Liver (tissue), 3 donors: ENCODE measurements at regions not wholly inside any gene's neighbourhood (a gene's known extent, or its start where the extent isn't known, plus 50 kb on each side); places are given as distances from the start of the nearest gene placed in this dataset.

Experiments used
- EGR1 ChIP-seq, 2 donors: IDR thresholded peaks; 2 replicates each; pipeline ENCODE4 v1.6.1; 2016 to 2018; ENCODE audit warnings: antibody characterized with exemption in 2 of 2, low read depth in 2 of 2
- FOXA1 ChIP-seq: IDR thresholded peaks from 2 replicates; pipeline ENCODE4 v1.6.1; 2016; ENCODE audit warnings: antibody characterized with exemption
- GABPA ChIP-seq, 2 donors: IDR thresholded peaks in 1 of 2; conservative IDR thresholded peaks in 1 of 2; 2 replicates each; pipeline ENCODE4 v1.6.1; 2016; ENCODE audit warnings: antibody characterized with exemption in 2 of 2, mild to moderate bottlenecking in 1 of 2, moderate library complexity in 1 of 2
- JUND ChIP-seq, 2 donors: IDR thresholded peaks; 2 replicates each; pipeline ENCODE4 v1.6.1; 2016; ENCODE audit warnings: antibody characterized with exemption in 2 of 2
- RAD21 ChIP-seq, 2 donors: IDR thresholded peaks; 2 replicates each; pipeline ENCODE4 v1.6.1; 2016; ENCODE audit warnings: antibody characterized with exemption in 2 of 2, mild to moderate bottlenecking in 2 of 2
- RXRA ChIP-seq, 2 donors: IDR thresholded peaks; 2 replicates each; pipeline ENCODE4 v1.6.1; 2017 to 2018; ENCODE audit warnings: antibody characterized with exemption in 2 of 2, mild to moderate bottlenecking in 1 of 2
- SP1 ChIP-seq: IDR thresholded peaks from 2 replicates; pipeline ENCODE4 v1.6.1; 2018; ENCODE audit warnings: antibody characterized with exemption, mild to moderate bottlenecking
- TAF1 ChIP-seq: conservative IDR thresholded peaks from 2 replicates; pipeline ENCODE4 v1.6.1; 2016; ENCODE audit warnings: antibody characterized with exemption, mild to moderate bottlenecking
- YY1 ChIP-seq: IDR thresholded peaks from 2 replicates; pipeline ENCODE4 v1.6.1; 2016; ENCODE audit warnings: antibody characterized with exemption, mild to moderate bottlenecking
- TF ChIP-seq, protein P1 (sequence below): fragments of 150-350 bp; IDR thresholded peaks from 2 replicates; pipeline ENCODE4 v1.5.1; 2017; ENCODE audit warnings: improper control_type of control experiment, low read depth, low read length; ENCODE audit not compliant: missing input control
- TF ChIP-seq, protein P2 (sequence below): IDR thresholded peaks from 2 replicates; pipeline ENCODE4 v1.6.1; 2016; ENCODE audit warnings: antibody characterized with exemption, mild to moderate bottlenecking
- TF ChIP-seq, protein P3 (sequence below): IDR thresholded peaks from 2 replicates; pipeline ENCODE4 v1.6.1; 2016; ENCODE audit warnings: antibody characterized with exemption
- TF ChIP-seq, protein P4 (sequence below): IDR thresholded peaks from 2 replicates; pipeline ENCODE4 v1.6.1; 2016; ENCODE audit warnings: antibody characterized with exemption
- TF ChIP-seq, protein P5 (sequence below): IDR thresholded peaks from 2 replicates; pipeline ENCODE4 v1.6.1; 2016; ENCODE audit warnings: antibody characterized with exemption
- donor health status: healthy.
- donor health status: healthy.

DNA sequence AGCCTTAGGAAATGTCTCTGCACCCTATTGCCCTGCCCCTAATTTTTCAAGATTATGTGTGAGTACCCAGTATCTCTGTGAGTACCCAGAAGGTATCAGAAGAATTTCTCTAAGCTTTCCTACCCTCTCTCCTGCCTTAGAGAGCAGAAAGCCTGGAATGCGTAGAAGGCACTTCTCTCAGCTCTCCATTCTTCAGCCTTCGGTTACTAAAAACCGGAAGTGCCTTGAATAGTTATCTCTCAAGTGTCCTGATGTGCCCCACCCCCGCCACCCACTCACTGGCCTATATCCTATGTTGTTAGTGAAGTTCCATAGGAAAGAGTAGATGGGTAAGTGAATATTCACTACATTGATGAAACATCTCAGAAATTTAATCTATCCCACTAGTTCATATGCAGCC lies 210.7 kb upstream of the CDH10 start:
- TF ChIP-seq, protein P1, sequence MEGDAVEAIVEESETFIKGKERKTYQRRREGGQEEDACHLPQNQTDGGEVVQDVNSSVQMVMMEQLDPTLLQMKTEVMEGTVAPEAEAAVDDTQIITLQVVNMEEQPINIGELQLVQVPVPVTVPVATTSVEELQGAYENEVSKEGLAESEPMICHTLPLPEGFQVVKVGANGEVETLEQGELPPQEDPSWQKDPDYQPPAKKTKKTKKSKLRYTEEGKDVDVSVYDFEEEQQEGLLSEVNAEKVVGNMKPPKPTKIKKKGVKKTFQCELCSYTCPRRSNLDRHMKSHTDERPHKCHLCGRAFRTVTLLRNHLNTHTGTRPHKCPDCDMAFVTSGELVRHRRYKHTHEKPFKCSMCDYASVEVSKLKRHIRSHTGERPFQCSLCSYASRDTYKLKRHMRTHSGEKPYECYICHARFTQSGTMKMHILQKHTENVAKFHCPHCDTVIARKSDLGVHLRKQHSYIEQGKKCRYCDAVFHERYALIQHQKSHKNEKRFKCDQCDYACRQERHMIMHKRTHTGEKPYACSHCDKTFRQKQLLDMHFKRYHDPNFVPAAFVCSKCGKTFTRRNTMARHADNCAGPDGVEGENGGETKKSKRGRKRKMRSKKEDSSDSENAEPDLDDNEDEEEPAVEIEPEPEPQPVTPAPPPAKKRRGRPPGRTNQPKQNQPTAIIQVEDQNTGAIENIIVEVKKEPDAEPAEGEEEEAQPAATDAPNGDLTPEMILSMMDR, result no peak
- TF ChIP-seq, protein P2, sequence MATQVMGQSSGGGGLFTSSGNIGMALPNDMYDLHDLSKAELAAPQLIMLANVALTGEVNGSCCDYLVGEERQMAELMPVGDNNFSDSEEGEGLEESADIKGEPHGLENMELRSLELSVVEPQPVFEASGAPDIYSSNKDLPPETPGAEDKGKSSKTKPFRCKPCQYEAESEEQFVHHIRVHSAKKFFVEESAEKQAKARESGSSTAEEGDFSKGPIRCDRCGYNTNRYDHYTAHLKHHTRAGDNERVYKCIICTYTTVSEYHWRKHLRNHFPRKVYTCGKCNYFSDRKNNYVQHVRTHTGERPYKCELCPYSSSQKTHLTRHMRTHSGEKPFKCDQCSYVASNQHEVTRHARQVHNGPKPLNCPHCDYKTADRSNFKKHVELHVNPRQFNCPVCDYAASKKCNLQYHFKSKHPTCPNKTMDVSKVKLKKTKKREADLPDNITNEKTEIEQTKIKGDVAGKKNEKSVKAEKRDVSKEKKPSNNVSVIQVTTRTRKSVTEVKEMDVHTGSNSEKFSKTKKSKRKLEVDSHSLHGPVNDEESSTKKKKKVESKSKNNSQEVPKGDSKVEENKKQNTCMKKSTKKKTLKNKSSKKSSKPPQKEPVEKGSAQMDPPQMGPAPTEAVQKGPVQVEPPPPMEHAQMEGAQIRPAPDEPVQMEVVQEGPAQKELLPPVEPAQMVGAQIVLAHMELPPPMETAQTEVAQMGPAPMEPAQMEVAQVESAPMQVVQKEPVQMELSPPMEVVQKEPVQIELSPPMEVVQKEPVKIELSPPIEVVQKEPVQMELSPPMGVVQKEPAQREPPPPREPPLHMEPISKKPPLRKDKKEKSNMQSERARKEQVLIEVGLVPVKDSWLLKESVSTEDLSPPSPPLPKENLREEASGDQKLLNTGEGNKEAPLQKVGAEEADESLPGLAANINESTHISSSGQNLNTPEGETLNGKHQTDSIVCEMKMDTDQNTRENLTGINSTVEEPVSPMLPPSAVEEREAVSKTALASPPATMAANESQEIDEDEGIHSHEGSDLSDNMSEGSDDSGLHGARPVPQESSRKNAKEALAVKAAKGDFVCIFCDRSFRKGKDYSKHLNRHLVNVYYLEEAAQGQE, result no peak
- TF ChIP-seq GABPA (IDR thresholded peaks at IDR 0.05 in 1 of 2, conservative IDR thresholded peaks at IDR 0.05 in 1 of 2), result no peak
- TF ChIP-seq RAD21 (IDR thresholded peaks at IDR 0.05), result no peak
- TF ChIP-seq, protein P3, sequence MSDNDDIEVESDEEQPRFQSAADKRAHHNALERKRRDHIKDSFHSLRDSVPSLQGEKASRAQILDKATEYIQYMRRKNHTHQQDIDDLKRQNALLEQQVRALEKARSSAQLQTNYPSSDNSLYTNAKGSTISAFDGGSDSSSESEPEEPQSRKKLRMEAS, result no peak
- no peak for TF ChIP-seq EGR1 (IDR thresholded peaks at IDR 0.05; ENCODE audit: low read depth in 2 of 2)
- TF ChIP-seq, protein P4, sequence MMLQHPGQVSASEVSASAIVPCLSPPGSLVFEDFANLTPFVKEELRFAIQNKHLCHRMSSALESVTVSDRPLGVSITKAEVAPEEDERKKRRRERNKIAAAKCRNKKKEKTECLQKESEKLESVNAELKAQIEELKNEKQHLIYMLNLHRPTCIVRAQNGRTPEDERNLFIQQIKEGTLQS, result no peak
- no peak for TF ChIP-seq TAF1
- no peak for TF ChIP-seq YY1
- TF ChIP-seq JUND (IDR thresholded peaks at IDR 0.05), result no peak
- TF ChIP-seq, protein P5, sequence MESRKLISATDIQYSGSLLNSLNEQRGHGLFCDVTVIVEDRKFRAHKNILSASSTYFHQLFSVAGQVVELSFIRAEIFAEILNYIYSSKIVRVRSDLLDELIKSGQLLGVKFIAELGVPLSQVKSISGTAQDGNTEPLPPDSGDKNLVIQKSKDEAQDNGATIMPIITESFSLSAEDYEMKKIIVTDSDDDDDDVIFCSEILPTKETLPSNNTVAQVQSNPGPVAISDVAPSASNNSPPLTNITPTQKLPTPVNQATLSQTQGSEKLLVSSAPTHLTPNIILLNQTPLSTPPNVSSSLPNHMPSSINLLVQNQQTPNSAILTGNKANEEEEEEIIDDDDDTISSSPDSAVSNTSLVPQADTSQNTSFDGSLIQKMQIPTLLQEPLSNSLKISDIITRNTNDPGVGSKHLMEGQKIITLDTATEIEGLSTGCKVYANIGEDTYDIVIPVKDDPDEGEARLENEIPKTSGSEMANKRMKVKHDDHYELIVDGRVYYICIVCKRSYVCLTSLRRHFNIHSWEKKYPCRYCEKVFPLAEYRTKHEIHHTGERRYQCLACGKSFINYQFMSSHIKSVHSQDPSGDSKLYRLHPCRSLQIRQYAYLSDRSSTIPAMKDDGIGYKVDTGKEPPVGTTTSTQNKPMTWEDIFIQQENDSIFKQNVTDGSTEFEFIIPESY, result no peak
- no peak for TF ChIP-seq FOXA1
- no peak for TF ChIP-seq RXRA (IDR thresholded peaks at IDR 0.05)
- TF ChIP-seq SP1, result no peak
